ENCODE measurements at regions not wholly inside any gene's neighbourhood (a gene's known extent, or its start where the extent isn't known, plus 50 kb on each side); places are given as distances from the start of the nearest gene placed in this dataset.

GRCh38 chr11:30091246-30091645, 74.4 kb upstream of the KCNA4 start:
- TF ChIP-seq CTCF (IDR thresholded peaks at IDR 0.05) (no peak), POLR2A (IDR thresholded peaks at IDR 0.05) (no peak)

Data from body of pancreas (tissue), 4 donors.